Naive thymus-derived CD8-positive, alpha-beta T cell (primary cell): ENCODE measurements at regions not wholly inside any gene's neighbourhood (a gene's known extent, or its start where the extent isn't known, plus 50 kb on each side); places are given as distances from the start of the nearest gene placed in this dataset.

ENCODE experiments used
- ATAC-seq, 2 donors: fragments of 150-1000 bp; cut with Tn5 transposase in 1 of 2; sonication (Bioruptor Pico), chemical (Tn5 transposase) in 1 of 2; 1 replicate in 1 of 2; 2 replicates in 1 of 2; pipeline ENCODE4 v1.10.0; 2021; ENCODE audit warnings: mild to moderate bottlenecking in 2 of 2, moderate library complexity in 2 of 2
- POLR2A ChIA-PET: fragments of 350-600 bp; sonication (Branson Sonifier 250); formaldehyde crosslinking; loops from one replicate; lab custom pipeline; 2021; ENCODE audit warnings: antibody characterized with exemption; lab: Charles Lee
- DNase-seq, 10 donors: peaks; one replicate each; pipeline versions ENCODE4 v3.0.0 to v3.0.0-alpha.2; 2020 to 2022
- H3K27ac Mint-ChIP-seq, 10 donors: one replicate each; pipeline ENCODE4 v1.8.0; 2020 to 2022; ENCODE audit warnings: mild to moderate bottlenecking in 10 of 10, mixed read lengths in 10 of 10, moderate library complexity in 4 of 10, inconsistent platforms in 1 of 10
- H3K27me3 Mint-ChIP-seq, 5 donors: one replicate each; pipeline ENCODE4 v1.8.0; 2021 to 2022; ENCODE audit warnings: mixed read lengths in 5 of 5
- H3K36me3 Mint-ChIP-seq, 3 donors: one replicate each; pipeline ENCODE4 v1.8.0; 2020 to 2022; ENCODE audit warnings: mixed read lengths in 3 of 3, mild to moderate bottlenecking in 2 of 3, inconsistent platforms in 1 of 3
- H3K4me1 Mint-ChIP-seq, 4 donors: one replicate each; pipeline ENCODE4 v1.8.0; 2021 to 2022; ENCODE audit warnings: mixed read lengths in 4 of 4
- H3K4me3 Mint-ChIP-seq, 10 donors: one replicate each; pipeline ENCODE4 v1.8.0; 2020 to 2022; ENCODE audit warnings: mild to moderate bottlenecking in 10 of 10, mixed read lengths in 10 of 10, moderate library complexity in 6 of 10, inconsistent platforms in 1 of 10
- H3K9me3 Mint-ChIP-seq, 9 donors: one replicate each; pipeline ENCODE4 v1.8.0; 2020 to 2022; ENCODE audit warnings: mixed read lengths in 9 of 9, mild to moderate bottlenecking in 3 of 9, inconsistent platforms in 1 of 9, moderate library complexity in 1 of 9

DNA sequence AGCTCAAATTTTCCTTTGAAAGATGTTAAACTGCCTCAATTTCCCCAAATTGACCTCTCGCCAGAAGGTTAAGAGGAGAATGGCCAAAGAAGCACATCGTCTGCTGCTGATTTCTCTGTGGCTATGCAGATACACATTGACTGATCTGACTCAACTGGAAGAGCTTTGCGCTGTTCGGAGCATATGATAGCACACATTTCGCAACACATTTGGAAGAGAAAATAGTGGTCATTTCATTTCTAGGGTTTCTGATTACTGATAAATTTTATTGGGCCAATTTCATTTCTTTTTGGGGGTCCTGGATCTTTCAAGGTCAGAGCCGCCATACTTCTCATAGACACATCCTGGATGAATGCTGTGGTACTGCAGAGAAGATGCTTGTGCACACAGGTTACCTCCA, 138.5 kb downstream of the TMEM200C start:
- no peaks in the 10 kb centered on the region for H3K36me3 Mint-ChIP-seq
- no peak overlapping the region for H3K27ac Mint-ChIP-seq
- ATAC-seq (no peak), DNase-seq (no peak)
- POLR2A ChIA-PET = no interaction called here
- peaks cover 0 to 4% (median 0%) of the 10 kb centered on the region in 9 donors for H3K9me3 Mint-ChIP-seq
- H3K27me3 Mint-ChIP-seq = peaks cover 9 to 60% (median 36%) of the 10 kb centered on the region in 5 donors
- no peak overlapping the region for H3K4me3 Mint-ChIP-seq
- no peaks in the 10 kb centered on the region for H3K4me1 Mint-ChIP-seq

DNA sequence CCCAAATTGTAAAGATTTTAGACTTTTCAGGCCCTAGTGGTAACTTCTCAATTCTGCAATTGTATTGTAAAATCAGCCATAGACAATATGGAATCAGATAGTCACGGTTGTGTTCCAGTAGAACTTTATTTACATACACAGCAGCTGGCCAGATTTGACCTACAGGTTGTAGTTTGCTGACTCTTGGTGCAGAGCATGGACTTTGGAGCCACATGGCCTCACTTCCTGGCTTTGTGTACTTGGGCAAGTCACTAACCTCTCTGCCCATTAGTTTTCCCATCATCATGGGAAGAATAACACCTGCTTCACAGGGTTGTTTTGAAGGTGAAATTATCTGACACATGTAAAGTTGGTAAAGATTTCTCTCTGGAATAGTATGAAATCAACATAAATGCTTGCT, 147.6 kb downstream of the TMEM200C start:
- Mint-ChIP-seq H3K9me3 (peaks cover 0 to 10% (median 0%) of the 10 kb centered on the region in 9 donors), H3K4me1 (no peaks in the 10 kb centered on the region), H3K27ac (no peak overlapping the region)

GRCh38 chr18:5746844-5747243, 148.5 kb downstream of the TMEM200C start:
- DNase-seq (no peak), ATAC-seq (no peak)
- Mint-ChIP-seq H3K4me3 (no peak overlapping the region), H3K9me3 (peaks cover 0 to 10% (median 0%) of the 10 kb centered on the region in 9 donors), H3K36me3 (peaks cover 0 to 3% (median 0%) of the 10 kb centered on the region in 3 donors), H3K27me3 (peaks cover 0 to 29% (median 9%) of the 10 kb centered on the region in 5 donors), H3K27ac (no peak overlapping the region), H3K4me1 (no peaks in the 10 kb centered on the region)
- POLR2A ChIA-PET = no interaction called here

More for the DNA sequence above, 147.6 kb downstream of the TMEM200C start:
- DNase-seq = no peak
- no peak overlapping the region for H3K4me3 Mint-ChIP-seq
- ATAC-seq = no peak
- POLR2A ChIA-PET = no interaction called here
- H3K36me3 Mint-ChIP-seq = peaks cover 0 to 3% (median 0%) of the 10 kb centered on the region in 3 donors
- H3K27me3 Mint-ChIP-seq = peaks cover 0 to 29% (median 8%) of the 10 kb centered on the region in 5 donors

- peaks cover 0 to 10% (median 0%) of the 10 kb centered on the region in 9 donors for H3K9me3 Mint-ChIP-seq
- ATAC-seq = no peak
- H3K4me1 Mint-ChIP-seq = no peaks in the 10 kb centered on the region
- H3K27me3 Mint-ChIP-seq = peaks cover 0 to 20% (median 6%) of the 10 kb centered on the region in 5 donors
- H3K4me3 Mint-ChIP-seq = no peak overlapping the region
- no peak for DNase-seq
- H3K27ac Mint-ChIP-seq = no peak overlapping the region
- H3K36me3 Mint-ChIP-seq = peaks cover 0 to 3% (median 0%) of the 10 kb centered on the region in 3 donors
- POLR2A ChIA-PET = no interaction called here
Measured at GRCh38 chr18:5744659-5745058, 150.7 kb downstream of the TMEM200C start.

- Mint-ChIP-seq H3K4me1 (no peaks in the 10 kb centered on the region), H3K9me3 (peaks cover 0 to 4% (median 0%) of the 10 kb centered on the region in 9 donors), H3K36me3 (no peaks in the 10 kb centered on the region), H3K4me3 (no peak overlapping the region), H3K27me3 (peaks cover 7 to 20% (median 12%) of the 10 kb centered on the region in 5 donors), H3K27ac (no peak overlapping the region)
- ATAC-seq (no peak), DNase-seq (no peak)
- POLR2A ChIA-PET = no interaction called here
Measured at GRCh38 chr18:5738526-5738925, 156.8 kb downstream of the TMEM200C start.

- POLR2A ChIA-PET = no interaction called here
- ATAC-seq = no peak
- no peak overlapping the region for H3K27ac Mint-ChIP-seq
Measured at GRCh38 chr18:5732318-5732717, 163.0 kb downstream of the TMEM200C start.

GRCh38 chr18:5729983-5730699, 165.2 kb downstream of the TMEM200C start:
- Mint-ChIP-seq H3K4me3 (no peak overlapping the region), H3K36me3 (peaks cover 0 to 5% (median 0%) of the 10 kb centered on the region in 3 donors), H3K9me3 (peaks cover 0 to 11% (median 0%) of the 10 kb centered on the region in 9 donors), H3K27ac (no peak overlapping the region), H3K27me3 (peaks cover 4 to 29% (median 14%) of the 10 kb centered on the region in 5 donors), H3K4me1 (peaks cover 0 to 2% (median 0%) of the 10 kb centered on the region in 4 donors)
- DNase-seq (no peak), ATAC-seq (no peak)
- POLR2A ChIA-PET = no interaction called here

More at GRCh38 chr18:5732318-5732717, 163.0 kb downstream of the TMEM200C start:
- peaks cover 0 to 2% (median 0%) of the 10 kb centered on the region in 4 donors for H3K4me1 Mint-ChIP-seq
- H3K4me3 Mint-ChIP-seq = no peak overlapping the region
- peaks cover 9 to 29% (median 20%) of the 10 kb centered on the region in 5 donors for H3K27me3 Mint-ChIP-seq
- H3K9me3 Mint-ChIP-seq = peaks cover 0 to 11% (median 0%) of the 10 kb centered on the region in 9 donors
- H3K36me3 Mint-ChIP-seq = peaks cover 0 to 5% (median 0%) of the 10 kb centered on the region in 3 donors
- DNase-seq = no peak

- H3K36me3 Mint-ChIP-seq = peaks cover 0 to 5% (median 0%) of the 10 kb centered on the region in 3 donors
- no peak for ATAC-seq
- H3K27me3 Mint-ChIP-seq = peaks cover 2 to 29% (median 11%) of the 10 kb centered on the region in 5 donors
- peaks cover 0 to 2% (median 0%) of the 10 kb centered on the region in 4 donors for H3K4me1 Mint-ChIP-seq
- peaks cover 0 to 11% (median 0%) of the 10 kb centered on the region in 9 donors for H3K9me3 Mint-ChIP-seq
- no peak overlapping the region for H3K27ac Mint-ChIP-seq
- H3K4me3 Mint-ChIP-seq = no peak overlapping the region
- DNase-seq = no peak
- POLR2A ChIA-PET = no interaction called here
Measured at GRCh38 chr18:5728531-5728930, 166.8 kb downstream of the TMEM200C start.

GRCh38 chr18:5726011-5726410, 169.3 kb downstream of the TMEM200C start:
- Mint-ChIP-seq H3K36me3 (no peaks in the 10 kb centered on the region), H3K9me3 (peaks cover 0 to 2% (median 0%) of the 10 kb centered on the region in 9 donors), H3K4me1 (peaks cover 0 to 2% (median 0%) of the 10 kb centered on the region in 4 donors), H3K4me3 (no peak overlapping the region), H3K27ac (no peak overlapping the region), H3K27me3 (peaks cover 2 to 24% (median 5%) of the 10 kb centered on the region in 5 donors)
- DNase-seq = no peak
- no peak for ATAC-seq
- POLR2A ChIA-PET = no interaction called here

DNA sequence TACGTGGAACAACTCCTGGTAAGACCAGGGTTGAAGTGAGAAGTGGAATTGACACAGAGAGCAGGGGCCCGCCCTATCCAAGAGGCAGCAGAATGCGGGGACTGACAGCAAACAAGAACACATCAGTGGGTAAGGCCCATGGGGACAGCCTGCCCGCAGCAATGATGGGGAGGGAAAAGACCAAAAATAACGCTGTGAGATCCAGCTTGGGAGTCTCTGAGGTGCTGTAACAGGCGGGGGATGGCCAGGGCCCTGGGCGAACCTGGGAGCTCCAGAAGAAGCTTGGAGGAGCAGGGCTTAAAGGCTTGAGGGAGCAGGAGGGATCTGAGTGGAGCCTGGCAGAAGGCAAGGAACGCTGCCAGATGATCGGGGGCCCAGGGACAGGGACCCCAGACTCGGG, 173.4 kb downstream of the TMEM200C start:
- Mint-ChIP-seq H3K4me3 (no peak overlapping the region), H3K27me3 (peaks cover 0 to 18% (median 6%) of the 10 kb centered on the region in 5 donors), H3K4me1 (peaks cover 0 to 1% (median 0%) of the 10 kb centered on the region in 4 donors), H3K27ac (no peak overlapping the region), H3K36me3 (no peaks in the 10 kb centered on the region), H3K9me3 (no peaks in the 10 kb centered on the region)
- no peak for DNase-seq
- no peak for ATAC-seq
- POLR2A ChIA-PET = no interaction called here

GRCh38 chr18:5720132-5720531, 175.2 kb downstream of the TMEM200C start:
- Mint-ChIP-seq H3K9me3 (no peaks in the 10 kb centered on the region), H3K27ac (no peak overlapping the region), H3K4me3 (no peak overlapping the region), H3K27me3 (peaks cover 0 to 19% (median 7%) of the 10 kb centered on the region in 5 donors), H3K36me3 (no peaks in the 10 kb centered on the region), H3K4me1 (peaks cover 0 to 1% (median 0%) of the 10 kb centered on the region in 4 donors)
- POLR2A ChIA-PET = no interaction called here
- no peak for ATAC-seq
- no peak for DNase-seq

DNA sequence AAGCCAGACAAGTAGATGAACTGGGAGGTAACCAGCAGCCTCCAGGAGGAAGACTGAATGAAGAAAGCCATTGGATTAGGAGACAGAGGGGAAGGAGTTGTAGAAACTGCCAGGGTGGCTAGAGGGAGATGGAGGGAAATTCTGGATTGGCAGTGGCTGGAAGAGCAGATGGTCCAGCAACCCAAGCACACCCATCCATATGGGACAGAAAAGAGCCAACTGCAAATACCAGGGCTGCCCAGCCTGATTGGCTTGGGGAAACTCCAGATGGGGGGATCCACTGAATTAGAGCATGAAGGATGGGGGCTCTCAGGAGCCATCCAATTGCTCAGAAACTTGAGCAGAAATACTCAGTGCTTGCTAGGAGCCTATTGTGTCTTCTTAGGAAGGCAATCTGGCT, 173.5 kb upstream of the EPB41L3 start:
- Mint-ChIP-seq H3K36me3 (no peaks in the 10 kb centered on the region), H3K4me3 (no peak overlapping the region), H3K27ac (no peak overlapping the region), H3K4me1 (peaks cover 0 to 1% (median 0%) of the 10 kb centered on the region in 4 donors), H3K27me3 (peaks cover 0 to 19% (median 8%) of the 10 kb centered on the region in 5 donors), H3K9me3 (no peaks in the 10 kb centered on the region)
- POLR2A ChIA-PET = no interaction called here
- DNase-seq (no peak), ATAC-seq (no peak)

DNA sequence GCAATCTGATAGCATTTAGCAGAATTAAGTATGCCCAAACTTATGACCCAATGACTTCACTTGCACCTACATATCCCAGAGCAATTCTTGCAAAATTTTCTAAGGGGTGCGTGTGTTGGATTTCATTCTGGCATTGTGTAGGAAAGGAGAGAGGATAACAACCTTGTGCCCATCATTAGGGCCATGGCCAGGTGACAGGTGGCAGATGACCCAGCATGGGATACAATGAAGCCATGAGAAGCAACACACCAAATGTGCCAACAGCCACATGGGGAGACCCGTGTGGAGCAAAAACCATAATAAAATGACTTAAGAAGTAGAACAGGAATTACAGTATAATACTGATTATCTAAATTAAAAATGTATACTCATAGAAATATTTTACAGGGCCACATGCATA, 166.9 kb upstream of the EPB41L3 start:
- H3K27me3 Mint-ChIP-seq = peaks cover 2 to 9% (median 7%) of the 10 kb centered on the region in 5 donors
- H3K27ac Mint-ChIP-seq = no peak overlapping the region
- no peak for ATAC-seq
- DNase-seq = no peak
- H3K9me3 Mint-ChIP-seq = peaks cover 0 to 2% (median 0%) of the 10 kb centered on the region in 9 donors
- no peak overlapping the region for H3K4me3 Mint-ChIP-seq
- H3K36me3 Mint-ChIP-seq = no peaks in the 10 kb centered on the region
- POLR2A ChIA-PET = no interaction called here
- no peaks in the 10 kb centered on the region for H3K4me1 Mint-ChIP-seq
